Fibroblast of lung (primary cell): ENCODE measurements at regions not wholly inside any gene's neighbourhood (a gene's known extent, or its start where the extent isn't known, plus 50 kb on each side); places are given as distances from the start of the nearest gene placed in this dataset.

Source experiments
- EZH2 ChIP-seq: IDR thresholded peaks from 2 replicates; pipeline ENCODE4 v1.5.1; 2012; ENCODE audit warnings: low read length, control low read depth, mild to moderate bottlenecking; ENCODE audit errors: missing control alignments
- TF ChIP-seq, protein P1 (sequence below), 2 donors: IDR thresholded peaks in 1 of 2; conservative IDR thresholded peaks in 1 of 2; 1 replicate in 1 of 2; 2 replicates in 1 of 2; pipeline ENCODE4 v1.5.1; 2011 to 2012; ENCODE audit warnings: low read length in 2 of 2, control low read depth in 1 of 2, inconsistent platforms in 1 of 2, low read depth in 1 of 2, mild to moderate bottlenecking in 1 of 2

DNA sequence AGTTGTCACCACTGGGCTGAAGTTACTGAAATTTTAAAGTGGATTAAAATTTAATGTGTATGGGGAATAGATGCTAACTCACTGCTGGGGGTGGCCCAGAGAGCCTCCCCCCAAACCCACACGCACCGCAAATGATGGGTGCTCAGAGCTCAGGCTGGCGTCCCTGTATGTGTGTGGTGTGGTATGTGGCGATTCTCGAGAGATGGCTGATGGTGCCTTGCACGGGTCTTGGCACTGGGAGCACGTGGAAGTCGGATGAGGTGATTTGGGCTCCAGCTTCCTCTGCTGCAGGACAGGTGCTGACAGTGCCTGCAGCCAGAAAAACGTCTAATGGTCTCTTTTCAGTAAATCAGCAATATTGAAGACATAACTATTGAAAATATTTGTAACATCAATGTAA, 1473.3 kb downstream of the TBC1D22A start:
- TF ChIP-seq, protein P1, sequence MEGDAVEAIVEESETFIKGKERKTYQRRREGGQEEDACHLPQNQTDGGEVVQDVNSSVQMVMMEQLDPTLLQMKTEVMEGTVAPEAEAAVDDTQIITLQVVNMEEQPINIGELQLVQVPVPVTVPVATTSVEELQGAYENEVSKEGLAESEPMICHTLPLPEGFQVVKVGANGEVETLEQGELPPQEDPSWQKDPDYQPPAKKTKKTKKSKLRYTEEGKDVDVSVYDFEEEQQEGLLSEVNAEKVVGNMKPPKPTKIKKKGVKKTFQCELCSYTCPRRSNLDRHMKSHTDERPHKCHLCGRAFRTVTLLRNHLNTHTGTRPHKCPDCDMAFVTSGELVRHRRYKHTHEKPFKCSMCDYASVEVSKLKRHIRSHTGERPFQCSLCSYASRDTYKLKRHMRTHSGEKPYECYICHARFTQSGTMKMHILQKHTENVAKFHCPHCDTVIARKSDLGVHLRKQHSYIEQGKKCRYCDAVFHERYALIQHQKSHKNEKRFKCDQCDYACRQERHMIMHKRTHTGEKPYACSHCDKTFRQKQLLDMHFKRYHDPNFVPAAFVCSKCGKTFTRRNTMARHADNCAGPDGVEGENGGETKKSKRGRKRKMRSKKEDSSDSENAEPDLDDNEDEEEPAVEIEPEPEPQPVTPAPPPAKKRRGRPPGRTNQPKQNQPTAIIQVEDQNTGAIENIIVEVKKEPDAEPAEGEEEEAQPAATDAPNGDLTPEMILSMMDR (conservative IDR thresholded peaks at IDR 0.05 in 1 of 2, IDR thresholded peaks at IDR 0.05 in 1 of 2; ENCODE audit: low read depth in 1 of 2, low read length in 2 of 2): no peak
- TF ChIP-seq EZH2: no peak
